ENCODE measurements at regions not wholly inside any gene's neighbourhood (a gene's known extent, or its start where the extent isn't known, plus 50 kb on each side); places are given as distances from the start of the nearest gene placed in this dataset.

DNA sequence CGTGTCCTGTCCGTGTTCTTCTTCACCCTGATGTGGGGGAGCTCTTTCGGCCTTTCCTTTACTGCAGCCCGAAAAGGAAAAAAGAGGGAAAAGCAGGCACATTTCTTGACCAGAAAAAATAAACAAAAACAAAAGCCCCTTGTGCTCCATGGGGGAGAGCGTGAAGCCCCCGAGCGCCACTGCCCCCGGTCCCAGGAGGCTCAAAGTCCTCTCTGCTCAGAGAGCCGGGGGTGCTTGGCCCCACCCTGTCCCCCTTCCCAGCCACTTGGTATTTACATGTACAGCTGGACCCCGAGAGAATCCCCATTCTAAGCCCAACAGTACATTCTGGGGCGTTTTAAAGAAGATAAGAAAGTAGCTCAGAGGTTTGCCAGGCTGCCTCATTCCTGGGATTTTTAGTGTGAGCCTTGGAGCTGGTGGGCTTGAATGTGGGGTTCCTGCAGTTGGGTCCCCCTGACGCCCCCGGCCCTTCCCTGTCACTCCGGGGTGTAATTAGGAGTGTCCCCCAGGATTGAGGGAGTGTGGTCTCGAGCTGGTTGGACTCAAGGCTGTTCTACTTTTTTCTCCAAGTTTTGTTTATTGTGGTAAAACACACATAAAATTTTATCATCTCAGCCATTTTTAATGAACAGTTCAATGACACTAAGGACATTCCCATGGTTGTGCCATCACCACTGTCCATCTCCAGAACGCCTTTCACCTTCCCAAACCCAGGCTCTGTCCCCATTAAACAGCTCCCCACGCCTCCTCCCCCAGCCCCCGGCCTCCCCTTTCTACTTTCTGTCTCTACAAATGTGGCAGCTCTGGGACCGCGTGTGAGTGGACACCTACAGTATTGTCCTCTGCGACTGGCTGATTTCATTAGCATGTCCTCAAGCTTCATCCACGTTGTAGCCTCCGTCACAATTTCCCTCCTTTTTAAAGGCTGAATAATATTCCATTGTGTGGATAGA, 55.7 kb upstream of the BHLHE23 start:
- Mint-ChIP-seq H3K27me3 (ENCODE audit: low read depth) (peaks cover 41% of the 10 kb centered on the region), H3K27ac (no peak overlapping the region)
- TF ChIP-seq, protein P1, sequence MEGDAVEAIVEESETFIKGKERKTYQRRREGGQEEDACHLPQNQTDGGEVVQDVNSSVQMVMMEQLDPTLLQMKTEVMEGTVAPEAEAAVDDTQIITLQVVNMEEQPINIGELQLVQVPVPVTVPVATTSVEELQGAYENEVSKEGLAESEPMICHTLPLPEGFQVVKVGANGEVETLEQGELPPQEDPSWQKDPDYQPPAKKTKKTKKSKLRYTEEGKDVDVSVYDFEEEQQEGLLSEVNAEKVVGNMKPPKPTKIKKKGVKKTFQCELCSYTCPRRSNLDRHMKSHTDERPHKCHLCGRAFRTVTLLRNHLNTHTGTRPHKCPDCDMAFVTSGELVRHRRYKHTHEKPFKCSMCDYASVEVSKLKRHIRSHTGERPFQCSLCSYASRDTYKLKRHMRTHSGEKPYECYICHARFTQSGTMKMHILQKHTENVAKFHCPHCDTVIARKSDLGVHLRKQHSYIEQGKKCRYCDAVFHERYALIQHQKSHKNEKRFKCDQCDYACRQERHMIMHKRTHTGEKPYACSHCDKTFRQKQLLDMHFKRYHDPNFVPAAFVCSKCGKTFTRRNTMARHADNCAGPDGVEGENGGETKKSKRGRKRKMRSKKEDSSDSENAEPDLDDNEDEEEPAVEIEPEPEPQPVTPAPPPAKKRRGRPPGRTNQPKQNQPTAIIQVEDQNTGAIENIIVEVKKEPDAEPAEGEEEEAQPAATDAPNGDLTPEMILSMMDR (IDR thresholded peaks at IDR 0.05; ENCODE audit: unreplicated experiment in 3 of 3), result no peak

DNA sequence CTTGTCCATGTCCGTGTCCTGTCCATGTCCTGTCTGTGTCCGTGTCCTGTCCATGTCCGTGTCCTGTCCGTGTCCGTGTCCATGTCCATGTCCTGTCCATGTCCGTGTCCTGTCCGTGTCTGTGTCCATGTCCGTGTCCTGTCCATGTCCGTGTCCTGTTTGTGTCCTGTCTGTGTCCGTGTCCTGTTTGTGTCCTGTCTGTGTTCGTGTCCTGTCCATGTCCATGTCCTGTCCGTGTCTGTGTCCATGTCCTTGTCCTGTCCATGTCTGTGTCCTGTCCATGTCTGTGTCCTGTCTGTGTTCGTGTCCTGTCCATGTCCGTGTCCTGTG, 55.0 kb upstream of the BHLHE23 start:
- Mint-ChIP-seq H3K9me3 (no peaks in the 10 kb centered on the region), H3K27me3 (ENCODE audit: low read depth) (peaks cover 36% of the 10 kb centered on the region), H3K27ac (no peak overlapping the region), H3K4me1 (no peaks in the 10 kb centered on the region), H3K4me3 (no peak overlapping the region), H3K36me3 (ENCODE audit: low read depth) (no peaks in the 10 kb centered on the region)
- TF ChIP-seq, protein P1 (IDR thresholded peaks at IDR 0.05; ENCODE audit: unreplicated experiment in 3 of 3), result no peak

More for the DNA sequence above, 55.7 kb upstream of the BHLHE23 start:
- Mint-ChIP-seq H3K9me3 (no peaks in the 10 kb centered on the region), H3K4me1 (no peaks in the 10 kb centered on the region), H3K4me3 (no peak overlapping the region), H3K36me3 (ENCODE audit: low read depth) (no peaks in the 10 kb centered on the region)

DNA sequence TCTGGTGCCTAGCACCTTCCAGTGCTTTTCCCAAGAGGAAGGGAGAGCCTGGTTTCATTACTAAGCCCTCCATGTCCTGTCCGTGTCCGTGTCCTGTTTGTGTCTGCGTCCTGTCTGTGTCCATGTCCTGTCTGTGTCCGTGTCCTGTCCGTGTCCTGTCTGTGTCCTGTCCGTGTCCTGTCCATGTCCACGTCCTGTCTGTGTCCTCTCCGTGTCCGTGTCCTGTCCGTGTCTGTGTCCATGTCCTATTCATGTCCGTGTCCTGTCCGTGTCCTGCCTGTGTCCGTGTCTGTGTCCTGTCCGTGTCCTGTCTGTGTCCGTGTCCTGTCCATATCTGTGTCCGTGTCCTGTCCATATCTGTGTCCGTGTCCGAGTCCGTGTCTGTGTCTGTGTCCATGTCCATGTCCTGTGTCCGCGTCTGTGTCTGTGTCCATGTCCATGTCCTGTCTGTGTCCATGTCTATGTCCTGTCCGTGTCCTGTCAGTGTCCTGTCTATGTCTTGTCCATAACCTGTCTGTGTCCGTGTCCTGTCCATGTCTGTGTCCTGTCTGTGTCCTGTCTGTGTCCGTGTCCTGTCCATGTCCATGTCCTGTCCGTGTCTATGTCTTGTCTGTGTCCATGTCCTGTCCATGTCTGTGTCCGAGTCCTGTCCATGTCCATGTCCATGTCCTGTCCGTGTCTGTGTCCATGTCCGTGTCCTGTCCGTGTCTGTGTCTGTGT, 54.4 kb upstream of the BHLHE23 start:
- TF ChIP-seq, protein P1 (IDR thresholded peaks at IDR 0.05; ENCODE audit: unreplicated experiment in 3 of 3), result no peak
- Mint-ChIP-seq H3K36me3 (ENCODE audit: low read depth) (no peaks in the 10 kb centered on the region), H3K4me1 (no peaks in the 10 kb centered on the region), H3K4me3 (no peak overlapping the region), H3K9me3 (no peaks in the 10 kb centered on the region), H3K27ac (no peak overlapping the region), H3K27me3 (ENCODE audit: low read depth) (peaks cover 33% of the 10 kb centered on the region)

DNA sequence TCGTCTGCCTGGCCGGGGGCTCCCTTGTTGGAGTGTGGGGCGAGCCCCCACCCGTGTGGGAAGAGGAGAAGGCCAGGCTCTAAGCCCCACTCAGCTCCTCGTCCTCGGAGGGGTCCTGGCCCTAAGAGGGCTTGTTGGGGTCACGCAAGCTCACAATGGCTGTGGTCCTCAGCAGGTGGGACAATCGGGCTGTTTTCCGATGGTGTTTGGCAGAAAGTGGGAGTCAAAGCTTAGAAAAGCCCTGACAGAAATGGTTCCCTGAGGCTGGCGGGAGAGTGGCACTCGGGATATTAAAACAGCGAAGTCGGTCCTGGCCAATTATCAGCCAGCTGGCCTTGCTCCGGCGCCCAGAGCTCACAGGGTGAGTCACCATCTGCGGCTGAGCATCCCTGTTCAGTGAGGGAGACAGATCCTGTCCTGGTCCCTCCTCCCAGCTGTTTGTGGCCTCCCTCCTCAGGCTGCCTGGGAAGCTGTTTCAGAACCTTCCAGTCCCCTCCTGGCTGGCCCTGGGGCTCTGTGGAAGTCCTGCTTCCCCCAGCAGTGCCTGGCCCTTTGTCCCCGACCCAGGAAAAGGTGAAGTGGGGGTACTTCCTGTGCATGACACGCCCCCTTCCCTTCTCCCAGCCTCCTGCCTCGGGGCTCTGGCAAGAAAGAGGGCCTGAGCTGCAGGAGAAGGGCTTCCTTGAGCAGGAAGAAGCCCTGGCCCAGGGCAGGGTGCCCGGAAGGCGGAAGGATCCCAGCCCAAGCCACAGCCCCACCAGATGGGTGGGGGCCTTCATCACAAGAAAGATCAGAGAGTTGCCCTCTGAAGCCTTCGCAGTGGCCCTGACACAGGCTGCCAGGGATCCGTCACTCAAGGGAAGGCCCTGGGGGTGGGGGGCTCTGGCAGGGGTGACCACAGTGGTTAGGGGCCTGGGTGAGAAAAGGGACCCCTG, 53.6 kb upstream of the BHLHE23 start:
- peaks cover 33% of the 10 kb centered on the region for H3K27me3 Mint-ChIP-seq (ENCODE audit: low read depth)
- TF ChIP-seq, protein P1 (IDR thresholded peaks at IDR 0.05; ENCODE audit: unreplicated experiment in 3 of 3), result no peak

DNA sequence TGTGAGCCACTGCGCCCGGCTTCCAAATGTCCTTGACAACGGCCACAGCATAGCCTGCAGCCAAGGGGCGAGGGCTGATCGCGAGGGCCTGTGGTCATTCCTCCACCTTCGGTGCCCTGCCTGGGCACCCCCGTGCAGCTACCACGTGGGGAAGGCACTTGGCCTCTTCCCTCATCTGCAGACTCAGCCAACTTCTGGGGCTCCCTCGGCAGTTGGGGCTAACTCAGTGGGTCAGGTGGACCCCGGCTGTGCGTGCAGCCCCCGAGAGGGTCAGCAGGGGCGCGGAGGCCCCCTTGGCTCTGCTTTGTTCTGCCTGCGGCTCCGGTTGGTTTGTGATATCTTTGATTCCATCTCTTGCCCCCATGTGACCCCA, 52.9 kb upstream of the BHLHE23 start:
- TF ChIP-seq, protein P1 (IDR thresholded peaks at IDR 0.05; ENCODE audit: unreplicated experiment in 3 of 3), result no peak
- Mint-ChIP-seq H3K27me3 (ENCODE audit: low read depth) (peaks cover 33% of the 10 kb centered on the region), H3K4me1 (no peaks in the 10 kb centered on the region), H3K27ac (no peak overlapping the region), H3K36me3 (ENCODE audit: low read depth) (no peaks in the 10 kb centered on the region), H3K9me3 (no peaks in the 10 kb centered on the region), H3K4me3 (no peak overlapping the region)

More for the DNA sequence above, 53.6 kb upstream of the BHLHE23 start:
- no peak overlapping the region for H3K27ac Mint-ChIP-seq
- H3K4me3 Mint-ChIP-seq, result no peak overlapping the region
- no peaks in the 10 kb centered on the region for H3K36me3 Mint-ChIP-seq (ENCODE audit: low read depth)
- no peaks in the 10 kb centered on the region for H3K4me1 Mint-ChIP-seq
- no peaks in the 10 kb centered on the region for H3K9me3 Mint-ChIP-seq
